Lung microvascular endothelial cell (primary cell): ENCODE measurements at regions not wholly inside any gene's neighbourhood (a gene's known extent, or its start where the extent isn't known, plus 50 kb on each side); places are given as distances from the start of the nearest gene placed in this dataset.

ENCODE experiments used
- DNase-seq, 2 donors: peaks; one replicate each; pipeline versions ENCODE4 v3.0.0 to v3.0.0-alpha.2; 2010; ENCODE audit warnings: low read depth in 2 of 2

DNA sequence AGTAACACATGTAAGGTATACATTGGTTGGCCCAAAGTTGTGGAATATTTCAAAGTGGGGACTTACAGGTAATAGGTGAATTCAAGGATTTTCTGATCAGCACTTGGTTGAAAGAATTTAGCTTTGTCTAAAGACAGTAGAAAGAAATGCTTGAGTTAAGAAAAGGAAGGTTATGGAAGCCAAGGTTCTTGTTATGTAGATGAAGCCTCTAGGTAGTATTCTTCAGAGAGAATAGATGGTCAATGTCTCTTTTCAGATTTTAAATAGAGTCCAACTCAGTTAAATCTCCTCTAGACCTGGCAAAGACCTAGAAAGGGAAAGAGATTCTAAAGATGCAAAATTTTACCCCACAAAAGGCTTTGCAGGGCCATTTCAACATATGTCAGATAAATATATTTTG lies 157.4 kb downstream of the ANKRD30B start:
- DNase-seq, result no peak

DNA sequence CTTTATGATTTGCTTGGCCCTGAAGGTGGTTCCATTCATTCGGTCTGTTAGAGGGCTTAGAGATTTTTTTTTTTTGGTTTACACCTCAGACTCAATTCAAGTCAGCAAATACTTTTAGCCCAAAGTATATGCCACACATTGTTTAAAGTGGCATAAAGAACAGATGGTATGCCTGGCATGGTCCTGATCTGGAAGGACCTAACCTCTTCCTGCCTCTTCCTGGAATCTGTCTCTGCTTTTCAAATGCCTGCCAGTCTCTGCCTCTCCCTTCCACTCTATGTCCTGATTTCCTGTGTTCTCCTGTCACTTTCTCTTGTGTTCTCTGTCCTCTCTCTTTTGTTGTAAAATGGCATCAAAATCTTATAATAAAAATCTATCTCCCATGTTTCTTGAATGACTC lies 158.0 kb downstream of the ANKRD30B start:
- DNase-seq, result no peak

DNA sequence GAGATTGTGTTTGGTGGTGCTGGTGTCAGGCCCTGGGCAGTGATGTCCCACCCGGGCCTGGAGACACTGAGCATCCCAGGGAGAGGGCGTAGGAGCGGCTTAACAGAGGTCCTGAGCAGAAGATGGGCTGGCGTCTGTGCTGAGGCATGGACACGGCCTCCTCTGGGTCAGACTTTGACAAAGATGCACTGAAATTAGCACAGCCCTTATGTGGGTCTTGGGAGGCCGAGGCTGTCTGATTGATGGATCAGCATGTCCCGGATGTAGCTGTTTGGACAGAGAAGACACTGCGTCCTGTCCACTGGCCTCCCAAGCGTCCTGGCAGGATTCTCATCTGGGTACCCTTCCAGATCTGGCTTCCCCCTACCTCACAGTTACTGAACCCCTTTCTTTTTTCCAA lies 159.4 kb downstream of the ANKRD30B start:
- no peak for DNase-seq

DNA sequence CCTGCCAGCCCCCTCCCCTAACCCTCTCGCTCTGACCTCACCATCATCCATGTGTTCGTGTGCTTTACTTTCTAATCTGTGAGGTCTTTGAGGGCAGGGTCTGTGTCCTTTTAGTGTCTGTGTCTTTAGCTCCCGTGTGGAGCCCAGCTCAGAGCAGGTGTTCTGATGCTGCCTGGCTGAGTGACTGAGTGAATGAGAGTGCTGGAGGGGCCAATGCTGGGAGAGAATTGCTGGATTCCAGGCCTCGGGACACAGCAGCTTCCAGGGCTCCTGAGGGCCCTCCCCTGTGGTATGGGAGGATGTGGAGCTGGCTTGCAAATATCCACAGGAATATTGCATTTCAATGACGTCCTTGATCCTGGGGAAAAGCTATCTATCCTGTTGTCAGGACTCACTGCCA lies 160.6 kb downstream of the ANKRD30B start:
- no peak for DNase-seq

DNA sequence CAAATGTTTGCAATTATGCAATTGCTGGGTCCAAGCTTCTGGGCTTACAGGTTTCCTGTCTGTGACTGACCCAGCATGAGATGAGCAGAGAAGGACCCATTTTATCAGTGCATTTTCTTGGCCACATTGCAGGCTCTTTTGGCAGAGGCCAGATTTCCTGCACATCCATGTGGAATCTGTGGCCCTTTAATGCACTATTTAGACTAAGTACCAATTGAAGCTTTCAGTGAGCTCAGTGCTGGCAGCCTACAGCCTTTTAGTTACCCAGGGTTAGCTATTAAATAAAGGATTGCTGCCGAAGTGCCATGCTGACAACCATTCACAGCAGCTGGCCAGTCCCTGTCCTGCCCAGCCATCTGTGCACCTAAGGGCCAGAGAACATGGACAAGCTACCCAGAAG lies 165.0 kb downstream of the ANKRD30B start:
- DNase-seq, result no peak

DNA sequence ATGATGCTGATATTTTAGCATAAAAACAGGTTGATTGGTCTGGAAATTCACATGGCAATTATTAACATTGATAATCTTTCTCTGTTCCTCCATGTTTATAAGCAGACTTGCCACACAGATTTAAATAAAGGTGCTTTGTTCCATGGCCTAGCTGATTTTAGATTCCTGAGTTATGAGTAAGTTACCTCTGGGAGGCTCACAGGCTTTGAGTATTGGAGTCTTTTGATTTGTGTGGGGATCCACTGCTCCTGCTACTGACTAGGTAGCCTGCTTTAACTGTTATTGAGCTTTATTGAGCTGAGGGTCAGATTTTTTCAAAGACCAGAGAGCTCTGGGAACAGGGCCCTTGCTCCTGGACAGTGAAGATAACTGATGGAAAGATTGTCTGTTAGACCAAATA lies 166.1 kb downstream of the ANKRD30B start:
- no peak for DNase-seq

DNA sequence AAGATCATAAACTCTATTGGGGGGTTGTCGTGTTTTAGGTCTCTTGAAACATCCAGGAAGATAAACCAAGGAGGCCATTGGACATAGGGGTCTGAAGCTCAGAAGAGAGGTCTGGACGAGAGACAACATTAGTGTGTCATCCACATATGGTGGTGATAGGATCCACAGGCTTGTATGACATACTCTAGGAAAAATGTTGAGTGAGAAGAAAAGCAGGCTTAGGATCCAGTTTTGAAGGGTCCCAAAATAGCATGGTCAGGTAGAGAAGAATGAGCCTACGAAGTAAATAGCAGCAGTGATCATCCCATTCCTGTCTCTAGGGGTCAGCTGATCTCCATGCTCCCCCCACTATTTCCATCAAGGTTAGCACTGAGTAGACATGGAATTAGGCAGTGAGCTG lies 166.8 kb downstream of the ANKRD30B start:
- DNase-seq, result no peak

DNA sequence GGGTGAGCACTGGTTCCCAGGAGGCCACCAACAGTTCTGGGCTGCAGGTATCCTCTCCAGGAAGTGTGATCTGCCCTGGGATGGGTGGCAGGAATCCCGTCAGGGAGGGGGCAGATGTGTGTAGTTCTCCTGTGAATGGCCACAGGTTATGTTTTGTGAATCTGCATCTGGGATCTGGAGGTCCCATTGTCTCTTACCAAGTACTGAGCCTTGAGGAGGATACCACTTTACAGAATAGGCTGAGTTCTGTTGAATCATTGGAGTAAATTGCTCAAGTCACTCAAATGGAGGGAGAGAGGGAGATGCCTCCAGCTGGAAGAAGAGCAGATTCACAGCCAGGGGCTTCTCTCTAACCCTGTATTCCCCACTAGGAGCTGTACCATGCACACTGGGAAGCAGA lies 168.2 kb downstream of the ANKRD30B start:
- DNase-seq, result no peak

DNA sequence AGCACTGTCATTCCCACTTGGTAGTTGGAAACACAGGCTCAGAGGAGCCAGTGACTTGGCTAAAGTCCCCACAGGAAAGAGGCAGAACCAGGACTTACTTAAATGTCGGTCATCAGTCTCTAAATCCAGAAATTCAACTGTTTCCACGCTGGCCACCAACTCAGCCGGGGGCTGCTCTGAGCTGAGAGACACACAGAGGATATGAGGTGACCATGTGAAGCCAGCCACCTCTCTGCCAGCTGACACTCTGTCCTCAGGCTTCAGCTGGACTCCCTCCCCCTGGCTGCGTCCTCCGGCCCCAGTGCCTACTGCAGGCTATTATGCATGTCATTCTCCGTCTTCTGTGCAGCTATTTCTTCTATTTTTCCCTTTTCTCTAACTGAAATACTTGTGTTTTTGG lies 168.9 kb downstream of the ANKRD30B start:
- DNase-seq, result no peak

DNA sequence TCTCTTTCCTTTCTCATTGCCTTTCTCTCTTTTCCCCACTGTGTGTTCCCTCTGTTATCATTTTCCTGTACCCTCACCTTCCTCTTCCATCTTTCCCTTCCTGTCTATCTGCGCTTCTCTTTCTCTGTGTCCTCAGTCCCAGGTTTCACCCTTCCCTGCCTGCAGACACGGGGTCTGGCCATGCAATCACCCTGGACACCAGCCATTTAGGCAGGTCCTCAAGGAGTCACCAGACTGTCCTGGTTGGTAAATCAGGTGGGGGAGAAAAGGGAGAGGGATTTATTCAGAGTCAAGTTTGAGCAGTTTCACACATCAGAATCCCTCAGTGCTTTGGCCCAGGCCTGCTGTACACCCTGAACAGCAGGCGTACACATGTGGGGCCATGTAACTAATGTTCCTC lies 169.3 kb downstream of the ANKRD30B start:
- DNase-seq, result no peak

DNA sequence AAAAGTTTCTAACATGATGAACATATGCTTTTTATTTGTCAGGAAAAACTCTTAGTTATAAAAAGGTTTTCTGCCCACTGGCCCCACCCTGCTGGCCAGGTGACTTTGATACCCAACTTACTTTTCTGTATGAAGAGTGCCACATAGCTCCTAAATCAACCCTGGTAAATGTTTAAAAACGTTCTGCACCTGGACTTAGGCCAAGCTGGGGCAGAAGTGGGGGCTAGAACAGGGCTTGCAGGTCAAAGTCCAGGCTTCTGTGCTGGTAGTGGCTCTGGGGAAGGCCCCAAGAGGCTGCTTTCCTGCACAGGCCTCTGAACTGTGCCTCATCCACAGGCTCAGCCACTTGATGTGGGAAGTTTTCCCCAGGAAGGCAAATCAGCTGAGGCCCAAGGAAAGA lies 171.7 kb downstream of the ANKRD30B start:
- no peak for DNase-seq

DNA sequence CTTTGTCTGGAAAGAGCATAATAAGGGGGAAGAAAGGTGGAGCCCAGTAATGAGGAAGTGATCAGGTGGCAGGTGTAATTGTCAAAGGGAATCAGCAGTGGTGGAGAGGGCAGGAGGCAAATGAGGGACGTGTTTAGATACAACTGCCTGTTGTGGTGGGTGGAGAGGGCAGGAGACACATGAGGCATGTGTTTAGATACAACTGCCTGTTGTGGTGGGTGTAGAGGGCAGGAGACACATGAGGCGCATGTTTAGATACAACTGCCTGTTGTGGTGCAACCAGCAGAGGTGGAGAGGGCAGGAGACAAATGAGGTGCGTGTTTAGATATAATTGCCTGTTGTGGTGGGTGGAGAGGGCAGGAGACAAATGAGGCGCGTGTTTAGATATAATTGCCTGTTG lies 173.1 kb downstream of the ANKRD30B start:
- DNase-seq, result no peak

DNA sequence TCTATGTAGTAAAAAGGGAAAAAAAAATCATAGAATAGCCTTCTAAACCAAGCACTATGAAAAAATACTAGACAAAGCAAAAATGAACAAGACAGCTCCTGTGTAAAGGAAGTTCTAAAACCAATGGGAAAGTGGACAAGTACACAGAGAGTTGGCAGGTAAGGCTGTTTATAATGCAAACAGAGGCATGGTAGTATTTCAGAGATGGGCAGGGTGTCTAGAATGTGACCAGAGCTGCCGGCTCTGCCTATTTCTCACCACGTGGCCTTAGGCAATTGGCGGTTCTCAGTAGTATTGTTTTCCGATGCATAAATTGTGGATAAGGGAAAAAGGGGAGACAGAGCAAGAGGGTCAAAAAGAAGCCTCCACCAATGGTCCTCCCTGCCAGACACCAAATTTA lies 173.6 kb downstream of the ANKRD30B start:
- no peak for DNase-seq

DNA sequence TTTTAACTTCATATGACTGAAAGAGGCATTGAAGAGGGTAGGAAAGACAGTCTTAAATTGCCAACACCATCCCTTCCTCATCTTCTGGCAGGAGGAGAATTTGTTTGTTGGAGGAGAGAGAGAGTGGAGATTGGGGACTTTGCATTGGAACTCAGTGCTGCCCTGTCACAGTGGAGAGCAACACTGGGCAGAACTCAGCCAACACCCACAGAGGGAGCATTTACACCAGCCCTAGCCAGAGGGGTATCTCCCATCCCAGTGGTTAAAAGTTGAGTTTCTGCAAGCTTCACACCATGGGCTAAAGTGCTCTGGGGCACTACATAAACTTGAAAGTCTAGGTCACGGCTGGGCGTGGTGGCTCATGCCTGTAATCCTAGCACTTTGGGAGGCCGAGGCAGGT lies 174.1 kb downstream of the ANKRD30B start:
- peak in 1 of 2 donors; percentile 28 for DNase-seq

DNA sequence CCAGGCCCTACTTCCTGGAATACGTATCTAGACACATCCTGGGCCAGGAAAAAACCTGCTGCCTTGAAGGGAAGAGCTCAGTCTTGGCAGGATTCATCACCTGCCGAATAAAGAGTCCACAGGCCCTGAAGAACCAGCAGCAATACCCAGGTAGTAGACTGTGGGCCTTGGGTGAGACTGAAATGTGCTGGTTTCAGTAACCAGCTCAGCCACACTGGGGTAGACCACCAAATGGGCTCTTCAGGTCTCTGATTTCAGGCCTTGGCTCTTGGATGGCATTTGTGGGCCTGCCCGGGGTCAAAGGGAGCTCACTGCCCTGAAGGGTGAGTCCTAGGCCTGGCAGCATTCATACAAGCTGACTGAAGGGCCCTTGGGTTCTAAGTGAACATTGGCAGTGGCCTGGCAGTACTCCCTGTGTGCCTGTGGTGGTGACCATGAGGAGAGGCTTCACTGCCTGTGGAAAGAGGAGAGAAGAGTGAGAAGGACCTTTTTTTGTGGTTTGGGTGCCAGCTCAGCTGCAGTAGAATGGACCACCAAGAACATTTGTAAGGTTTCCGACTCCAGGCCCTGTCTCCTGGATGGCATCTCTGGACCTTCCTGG lies 175.1 kb downstream of the ANKRD30B start:
- no peak for DNase-seq

DNA sequence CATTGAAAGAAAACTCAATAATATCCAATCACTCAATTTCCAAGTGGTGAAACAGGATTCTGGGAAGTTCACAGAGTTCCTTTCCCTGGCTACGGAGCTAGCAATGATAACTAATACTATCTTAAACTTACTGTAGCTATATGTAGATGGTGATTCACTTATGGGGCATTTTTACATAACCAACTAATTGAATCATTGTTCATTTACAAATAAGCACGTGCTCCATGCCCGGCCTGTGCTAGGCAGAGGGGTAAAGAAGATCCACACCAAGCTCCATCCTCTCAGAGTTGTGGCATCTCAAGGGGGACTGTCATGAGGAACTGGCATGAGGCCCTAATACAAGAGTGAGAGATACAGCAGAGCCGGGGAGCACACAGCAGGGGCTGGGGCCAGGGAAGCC lies 176.3 kb downstream of the ANKRD30B start:
- no peak for DNase-seq

DNA sequence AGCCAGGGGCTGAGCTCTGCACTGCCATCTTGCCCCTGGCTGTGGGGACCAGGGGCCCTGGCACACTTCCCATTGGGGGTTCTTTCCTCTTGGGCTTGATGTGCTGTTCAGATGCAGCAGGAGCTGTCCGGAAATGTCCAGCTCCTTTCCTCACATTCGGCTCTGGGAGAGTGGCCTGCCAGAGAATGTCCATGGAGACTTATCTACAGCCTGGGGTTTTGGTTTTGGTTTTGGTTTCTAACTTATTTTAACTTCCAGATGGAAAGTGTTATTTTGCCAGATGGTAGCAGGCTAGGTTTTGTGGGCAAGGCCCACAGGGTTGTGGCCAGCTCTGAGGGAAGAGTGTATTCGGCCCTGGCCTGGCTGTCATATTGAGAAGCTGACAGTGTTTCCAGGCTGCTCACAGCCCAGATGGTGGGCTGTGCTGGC lies 177.3 kb downstream of the ANKRD30B start:
- peak in 1 of 2 donors; percentile 27 for DNase-seq

DNA sequence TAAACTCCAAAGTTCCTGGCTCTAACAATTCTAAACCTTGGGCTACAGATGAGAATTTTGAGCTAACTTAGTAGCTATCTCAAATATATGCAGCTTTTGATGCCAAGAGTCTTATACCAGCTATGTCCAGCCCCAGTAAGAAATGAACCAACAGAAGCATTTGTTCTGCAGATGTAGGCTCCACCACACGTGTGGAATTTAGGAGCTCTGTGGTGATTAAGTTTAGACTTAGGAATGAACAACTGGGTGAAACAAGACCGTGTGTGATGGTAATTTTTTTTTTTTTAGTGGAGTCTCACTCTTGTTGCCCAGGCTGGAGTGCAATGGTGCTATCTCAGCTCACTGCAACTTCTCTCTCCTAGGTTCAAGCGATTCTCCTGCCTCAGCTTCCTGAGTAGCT lies 179.7 kb downstream of the ANKRD30B start:
- DNase-seq, result no peak

DNA sequence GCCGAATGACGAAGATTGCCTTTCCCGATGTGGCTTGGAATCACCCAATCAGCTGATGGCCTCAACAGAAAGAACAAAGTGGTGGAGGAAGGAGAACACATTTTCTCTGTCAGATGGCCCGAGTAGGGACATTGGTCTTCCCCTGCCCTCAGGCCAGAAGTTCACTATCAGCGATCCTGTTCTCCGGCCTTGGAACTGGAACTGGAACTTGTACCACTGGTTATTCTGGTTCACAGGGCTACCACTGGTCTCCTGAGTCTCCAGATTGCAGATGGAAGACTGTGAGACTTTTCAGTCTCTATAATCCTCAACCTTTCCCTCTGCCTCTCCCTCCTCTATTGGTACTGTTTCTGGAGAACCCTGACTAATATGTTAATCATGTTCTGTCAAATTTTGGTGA lies 180.4 kb downstream of the ANKRD30B start:
- no peak for DNase-seq

DNA sequence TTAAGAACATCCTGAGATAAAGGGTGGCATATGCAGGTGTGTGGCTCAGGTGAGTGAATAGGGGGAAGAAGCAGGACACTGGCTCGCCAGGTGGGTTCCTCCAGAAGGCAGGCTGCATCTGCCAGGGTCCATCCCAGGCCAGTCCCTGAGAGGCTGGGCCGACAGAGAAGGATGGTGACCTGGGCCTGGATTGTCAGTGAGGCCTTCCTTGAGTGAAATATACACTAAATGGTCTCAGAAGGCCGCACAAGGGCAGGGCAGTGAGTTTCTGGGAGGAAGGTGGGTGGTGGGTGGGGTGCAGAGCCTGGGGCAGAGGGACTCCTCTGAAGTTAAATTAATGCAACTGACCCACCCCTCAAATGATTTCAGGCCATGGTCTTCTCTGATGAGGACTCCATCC lies 182.1 kb downstream of the ANKRD30B start:
- no peak for DNase-seq

DNA sequence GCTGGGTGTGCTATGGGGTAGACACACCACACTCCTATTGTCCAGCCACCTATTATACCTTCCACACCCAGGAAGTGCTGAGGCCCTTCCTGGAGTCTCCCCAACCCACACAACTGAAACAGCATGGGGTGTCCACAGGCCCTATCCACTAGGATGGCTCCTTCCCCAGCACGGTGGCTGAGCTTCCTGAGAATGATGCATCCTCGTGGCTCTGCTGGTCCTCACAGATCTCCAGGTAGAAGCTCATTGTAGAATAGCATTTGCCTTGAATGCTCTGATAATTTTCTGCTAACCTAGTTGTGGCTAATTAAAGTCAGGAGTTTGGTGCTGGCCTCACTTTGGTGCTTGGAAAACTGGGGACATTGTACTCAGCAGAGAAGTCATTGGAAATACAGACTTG lies 182.6 kb downstream of the ANKRD30B start:
- no peak for DNase-seq

DNA sequence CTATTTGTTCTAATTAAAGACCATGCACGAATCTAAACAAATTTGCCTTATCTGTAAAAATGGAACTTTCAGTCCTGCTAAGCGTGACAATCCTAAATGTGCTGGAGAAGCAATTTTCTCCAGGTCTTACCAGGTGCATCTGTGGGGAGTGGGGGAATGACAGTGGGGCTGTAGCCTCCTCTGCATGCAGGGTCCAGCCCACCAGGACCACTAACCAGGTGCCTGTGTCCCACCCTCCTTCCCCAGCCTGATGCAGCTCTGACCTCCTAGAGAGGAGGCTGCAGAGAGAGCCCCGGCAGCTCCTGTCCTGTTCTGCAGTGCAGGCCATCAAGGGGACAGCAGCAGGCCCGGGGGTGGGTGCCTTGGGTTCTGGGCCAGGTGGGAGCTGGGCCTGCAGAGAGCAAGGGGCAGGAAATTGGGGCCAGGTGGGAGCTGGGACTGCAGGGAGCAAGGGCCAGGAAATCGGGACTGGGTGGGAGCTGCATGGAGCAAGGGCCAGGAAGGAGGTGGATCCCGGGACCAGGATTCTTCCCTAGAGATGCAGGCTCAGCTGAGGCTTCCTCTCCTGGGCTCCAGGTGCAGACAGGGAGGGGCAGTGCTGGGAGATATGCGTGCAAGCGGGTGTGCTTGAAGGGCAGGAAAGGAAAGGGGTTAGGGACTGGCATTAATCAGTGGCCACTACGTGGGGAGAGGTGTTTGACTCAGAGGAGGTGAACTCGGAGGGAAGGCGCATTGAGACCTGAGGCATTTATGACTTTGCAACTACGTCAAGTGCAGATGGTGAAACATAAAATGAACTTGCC lies 185.3 kb downstream of the ANKRD30B start:
- no peak for DNase-seq

DNA sequence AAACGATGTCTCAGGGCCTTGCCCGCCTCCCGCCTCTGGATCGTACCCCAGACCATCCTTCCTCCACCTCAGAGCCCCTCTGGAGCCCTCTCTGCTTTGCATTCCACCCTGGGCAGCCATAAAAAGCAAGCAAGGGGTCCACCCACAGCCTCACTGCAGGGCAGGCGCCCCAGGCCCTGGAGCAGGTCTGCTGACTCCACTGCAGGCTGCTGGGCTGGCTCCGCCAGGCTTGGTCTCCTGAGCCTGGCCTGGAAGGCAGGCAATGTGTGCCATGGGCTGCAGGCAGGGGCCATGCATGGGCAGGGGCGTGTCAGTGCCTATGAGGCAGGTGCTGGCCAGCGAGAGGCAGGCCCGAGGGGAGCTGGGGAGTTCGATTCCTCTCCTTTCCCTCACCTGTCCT lies 186.0 kb downstream of the ANKRD30B start:
- no peak for DNase-seq

DNA sequence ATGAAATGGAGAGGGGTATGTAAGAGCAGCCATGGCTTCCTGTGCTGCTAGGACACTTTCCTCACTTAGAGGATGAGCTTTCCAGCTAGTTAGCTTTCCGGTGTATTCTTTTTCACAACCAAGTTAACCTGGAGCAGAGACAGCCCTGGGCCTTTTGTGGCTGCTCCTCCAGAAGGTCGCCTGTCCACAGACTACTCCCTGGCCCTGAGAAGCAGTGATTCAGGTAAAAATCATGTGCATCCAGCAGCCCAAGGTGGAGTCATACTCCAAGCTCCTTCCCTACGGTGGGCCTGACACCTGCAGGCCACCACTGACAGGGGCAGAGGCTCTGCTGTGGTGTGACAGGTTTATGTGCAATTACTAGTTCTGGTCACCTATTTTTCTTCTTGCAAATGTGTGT lies 187.2 kb downstream of the ANKRD30B start:
- DNase-seq, result no peak
